ENCODE measurements at regions not wholly inside any gene's neighbourhood (a gene's known extent, or its start where the extent isn't known, plus 50 kb on each side); places are given as distances from the start of the nearest gene placed in this dataset.
"Not testable (repeated sequence)": the region's sequence is repeated elsewhere in the genome, so short reads cannot be mapped to it uniquely, and the experiment has no call there.

- no peak for DNase-seq (ENCODE audit: extremely low read depth, low read depth, low spot score)
These were observed 847.8 kb downstream of the RPS29 start for GRCh38 chr14:48738186-48738925.

GRCh38 chr14:48735607-48736006 is 850.6 kb downstream of the RPS29 start:
- DNase-seq (ENCODE audit: extremely low read depth, low read depth, low spot score): no peak

GRCh38 chr14:48731260-48731659 is 854.9 kb downstream of the RPS29 start:
- no peak for DNase-seq (ENCODE audit: extremely low read depth, low read depth, low spot score)

- DNase-seq (ENCODE audit: extremely low read depth, low read depth, low spot score): no peak
These were observed 860.0 kb downstream of the RPS29 start for GRCh38 chr14:48726080-48726642.

- DNase-seq (ENCODE audit: extremely low read depth, low read depth, low spot score): no peak
These were observed 861.0 kb downstream of the RPS29 start for GRCh38 chr14:48725051-48725734.

- DNase-seq (ENCODE audit: extremely low read depth, low read depth, low spot score): no peak
These were observed 862.2 kb downstream of the RPS29 start for GRCh38 chr14:48723841-48724495.

- no peak for DNase-seq (ENCODE audit: extremely low read depth, low read depth, low spot score)
These were observed 871.8 kb downstream of the RPS29 start for GRCh38 chr14:48714366-48714765.

GRCh38 chr14:48710133-48710532 is 876.0 kb downstream of the RPS29 start:
- no peak for DNase-seq (ENCODE audit: extremely low read depth, low read depth, low spot score)

GRCh38 chr14:48709277-48709785 is 876.8 kb downstream of the RPS29 start:
- DNase-seq (ENCODE audit: extremely low read depth, low read depth, low spot score): no peak

- no peak for DNase-seq (ENCODE audit: extremely low read depth, low read depth, low spot score)
These were observed 881.5 kb downstream of the RPS29 start for GRCh38 chr14:48704639-48705038.

- DNase-seq (ENCODE audit: extremely low read depth, low read depth, low spot score): no peak
These were observed 882.3 kb downstream of the RPS29 start for GRCh38 chr14:48703728-48704467.

GRCh38 chr14:48697362-48697761 is 888.8 kb downstream of the RPS29 start:
- not testable (repeated sequence) for DNase-seq (ENCODE audit: extremely low read depth, low read depth, low spot score)

- no peak for DNase-seq (ENCODE audit: extremely low read depth, low read depth, low spot score)
These were observed 892.4 kb downstream of the RPS29 start for GRCh38 chr14:48693793-48694192.

GRCh38 chr14:48690349-48690748 is 895.8 kb downstream of the RPS29 start:
- no peak for DNase-seq (ENCODE audit: extremely low read depth, low read depth, low spot score)

- DNase-seq (ENCODE audit: extremely low read depth, low read depth, low spot score): no peak
These were observed 899.5 kb downstream of the RPS29 start for GRCh38 chr14:48686650-48687049.

- no peak for DNase-seq (ENCODE audit: extremely low read depth, low read depth, low spot score)
These were observed 913.7 kb downstream of the RPS29 start for GRCh38 chr14:48672506-48672905.

- DNase-seq (ENCODE audit: extremely low read depth, low read depth, low spot score): no peak
These were observed 915.2 kb downstream of the RPS29 start for GRCh38 chr14:48670939-48671338.

GRCh38 chr14:48665077-48665784 is 920.9 kb downstream of the RPS29 start:
- no peak for DNase-seq (ENCODE audit: extremely low read depth, low read depth, low spot score)

GRCh38 chr14:48643241-48643640 is 942.9 kb downstream of the RPS29 start:
- no peak for DNase-seq (ENCODE audit: extremely low read depth, low read depth, low spot score)

GRCh38 chr14:48628870-48629269 is 953.5 kb upstream of the MDGA2 start:
- DNase-seq (ENCODE audit: extremely low read depth, low read depth, low spot score): no peak
